ENCODE measurements at regions not wholly inside any gene's neighbourhood (a gene's known extent, or its start where the extent isn't known, plus 50 kb on each side); places are given as distances from the start of the nearest gene placed in this dataset.

DNA sequence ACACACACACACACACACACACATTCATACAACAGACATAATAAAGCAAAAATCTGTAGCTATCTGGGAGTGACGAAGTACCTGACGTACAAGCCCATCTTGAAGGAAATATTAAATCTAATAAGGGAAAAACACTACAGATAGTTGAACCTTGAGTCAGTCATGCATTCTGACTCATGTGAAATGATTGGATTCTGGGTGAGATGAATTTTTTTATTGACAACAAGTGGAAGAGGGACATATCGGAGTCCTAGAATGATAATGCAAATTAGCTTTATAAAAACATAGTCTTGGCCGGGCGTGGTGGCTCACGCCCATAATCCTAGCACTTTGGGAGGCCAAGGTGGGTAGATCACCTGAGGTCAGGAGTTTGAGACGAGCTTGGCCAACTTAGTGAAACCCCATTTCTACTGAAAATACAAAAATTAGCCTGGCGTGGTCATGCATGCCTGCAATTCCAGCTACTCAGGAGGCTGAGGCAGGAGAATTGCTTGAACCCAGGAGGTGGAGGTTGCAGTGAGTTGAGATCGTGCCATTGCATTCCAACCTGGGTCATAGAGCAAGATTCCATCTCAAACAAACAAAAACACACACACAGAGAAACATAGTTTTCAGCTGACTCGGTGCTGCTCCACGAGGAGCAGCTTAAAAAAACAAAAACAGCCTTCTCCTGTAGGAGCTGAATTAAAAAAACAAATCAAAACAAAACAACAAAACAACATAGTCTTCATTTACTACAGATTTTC, 154.4 kb upstream of the MKLN1 start:
- TF ChIP-seq POLR2A (IDR thresholded peaks at IDR 0.05): no peak
- TF ChIP-seq POLR2AphosphoS5 (IDR thresholded peaks at IDR 0.05): no peak
- TF ChIP-seq CTCF (IDR thresholded peaks at IDR 0.05): no peak
- H3K4me3 ChIP-seq: no peak overlapping the region
- intact Hi-C loops (cut with DNase I; ENCODE audit: low total_unique reads): no loop called here
- no peak overlapping the region for H3K27ac ChIP-seq
- no peaks in the 10 kb centered on the region for H3K36me3 ChIP-seq
- H3K27me3 ChIP-seq: no peaks in the 10 kb centered on the region
- H3K4me1 ChIP-seq: no peaks in the 10 kb centered on the region
- DNase-seq (ENCODE audit: low spot score in 2 of 2): no peak
- no peaks in the 10 kb centered on the region for H3K9me3 ChIP-seq

DNA sequence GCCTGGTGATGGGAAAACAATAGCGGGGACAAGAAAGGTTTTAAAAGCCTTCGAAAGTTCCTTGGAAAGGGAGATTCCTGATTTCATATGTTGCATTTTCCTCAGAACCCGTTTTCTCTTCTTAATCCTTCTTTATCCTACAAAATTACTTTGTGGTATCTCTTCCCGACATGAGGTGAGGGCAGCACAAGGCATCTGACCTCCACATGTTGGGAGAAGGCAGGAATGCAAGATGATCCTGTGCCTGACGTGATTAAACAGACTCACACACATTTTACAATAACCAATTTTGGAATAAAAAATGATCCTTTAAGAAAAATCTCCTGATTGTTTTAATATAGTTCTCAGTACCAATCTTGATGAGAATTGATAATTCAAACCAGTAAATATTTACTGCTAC, 153.3 kb upstream of the MKLN1 start:
- no peak overlapping the region for H3K27ac ChIP-seq
- H3K4me3 ChIP-seq: no peak overlapping the region
- H3K36me3 ChIP-seq: no peaks in the 10 kb centered on the region
- no peaks in the 10 kb centered on the region for H3K9me3 ChIP-seq
- TF ChIP-seq POLR2AphosphoS5 (IDR thresholded peaks at IDR 0.05) (no peak), CTCF (IDR thresholded peaks at IDR 0.05) (no peak), POLR2A (IDR thresholded peaks at IDR 0.05) (no peak)
- DNase-seq (ENCODE audit: low spot score in 2 of 2): no peak
- H3K4me1 ChIP-seq: no peaks in the 10 kb centered on the region
- H3K27me3 ChIP-seq: no peaks in the 10 kb centered on the region
- intact Hi-C loops (cut with DNase I; ENCODE audit: low total_unique reads): no loop called here

GRCh38 chr7:131174855-131175254, 152.8 kb upstream of the MKLN1 start:
- no peaks in the 10 kb centered on the region for H3K36me3 ChIP-seq
- H3K4me3 ChIP-seq: no peak overlapping the region
- no peak for DNase-seq (ENCODE audit: low spot score in 2 of 2)
- no peaks in the 10 kb centered on the region for H3K27me3 ChIP-seq
- H3K4me1 ChIP-seq: no peaks in the 10 kb centered on the region
- no peak overlapping the region for H3K27ac ChIP-seq
- intact Hi-C loops (cut with DNase I; ENCODE audit: low total_unique reads): no loop called here
- H3K9me3 ChIP-seq: no peaks in the 10 kb centered on the region
- no peak for TF ChIP-seq CTCF (IDR thresholded peaks at IDR 0.05)

GRCh38 chr7:131182446-131183058, 145.1 kb upstream of the MKLN1 start:
- Histone ChIP-seq H3K27ac (no peak overlapping the region), H3K4me3 (no peak overlapping the region), H3K9me3 (no peaks in the 10 kb centered on the region), H3K36me3 (no peaks in the 10 kb centered on the region), H3K4me1 (no peaks in the 10 kb centered on the region), H3K27me3 (no peaks in the 10 kb centered on the region)
- DNase-seq (ENCODE audit: low spot score in 2 of 2): no peak
- intact Hi-C loops (cut with DNase I; ENCODE audit: low total_unique reads): no loop called here
- TF ChIP-seq POLR2AphosphoS5 (IDR thresholded peaks at IDR 0.05) (no peak), POLR2A (IDR thresholded peaks at IDR 0.05) (no peak), CTCF (IDR thresholded peaks at IDR 0.05) (no peak)

GRCh38 chr7:131183072-131183471, 144.6 kb upstream of the MKLN1 start:
- H3K4me1 ChIP-seq: no peaks in the 10 kb centered on the region
- no peaks in the 10 kb centered on the region for H3K36me3 ChIP-seq
- H3K27ac ChIP-seq: no peak overlapping the region
- no peaks in the 10 kb centered on the region for H3K9me3 ChIP-seq
- intact Hi-C loops (cut with DNase I; ENCODE audit: low total_unique reads): no loop called here
- no peaks in the 10 kb centered on the region for H3K27me3 ChIP-seq
- DNase-seq (ENCODE audit: low spot score in 2 of 2): no peak
- TF ChIP-seq POLR2A (IDR thresholded peaks at IDR 0.05) (no peak), CTCF (IDR thresholded peaks at IDR 0.05) (no peak), POLR2AphosphoS5 (IDR thresholded peaks at IDR 0.05) (no peak)
- H3K4me3 ChIP-seq: no peak overlapping the region
